ENCODE measurements at regions not wholly inside any gene's neighbourhood (a gene's known extent, or its start where the extent isn't known, plus 50 kb on each side); places are given as distances from the start of the nearest gene placed in this dataset.
A peak's percentile ranks its signal among the peaks of the same experiment; 100 is the strongest.

DNA sequence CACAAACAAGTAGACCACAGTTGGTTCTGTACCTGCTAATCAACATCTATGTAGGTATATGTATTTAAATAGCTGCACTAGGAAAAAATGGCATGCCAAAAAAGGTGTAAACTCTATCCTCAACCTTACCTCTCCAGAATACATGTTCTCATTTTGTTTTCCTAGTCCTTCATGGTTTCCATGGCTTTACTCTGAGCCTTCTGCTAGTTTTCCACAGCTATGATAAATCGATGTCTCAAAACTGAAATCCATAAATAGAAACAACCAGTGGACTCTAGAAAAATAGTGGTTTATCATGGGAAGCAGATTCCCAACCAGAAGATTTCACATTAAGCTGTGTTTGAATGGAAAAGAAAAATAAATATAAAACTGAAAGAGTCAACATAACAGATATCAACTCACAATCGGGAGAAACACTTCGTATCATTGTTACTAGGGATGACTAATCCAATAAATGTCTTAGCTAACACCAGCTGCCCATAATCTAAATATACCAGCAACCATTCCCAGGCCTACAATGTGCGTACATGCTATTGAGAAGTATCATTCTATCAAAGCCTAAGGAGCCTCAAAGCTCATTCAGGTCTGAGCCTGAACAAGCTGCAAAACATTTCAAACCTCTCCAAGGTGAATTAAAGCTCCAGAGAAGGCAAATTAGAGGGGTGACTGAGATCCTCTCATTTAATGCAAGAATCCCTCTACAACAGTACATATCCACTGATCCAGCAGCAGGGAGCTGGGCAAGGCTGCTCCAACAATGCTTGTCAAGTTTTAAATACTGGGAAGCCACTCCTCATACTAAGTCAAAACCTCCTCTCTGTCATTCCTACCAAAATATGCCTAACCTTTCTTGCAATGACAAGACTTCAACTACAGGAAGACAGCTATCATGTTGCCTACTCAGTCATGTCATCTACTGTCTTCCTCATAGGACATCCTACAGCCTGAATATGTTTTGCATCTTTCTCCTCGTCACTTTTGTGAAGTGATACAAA lies 90.2 kb downstream of the KCTD12 start:
- no peak for DNase-seq (ENCODE audit: low read depth, low spot score)

DNA sequence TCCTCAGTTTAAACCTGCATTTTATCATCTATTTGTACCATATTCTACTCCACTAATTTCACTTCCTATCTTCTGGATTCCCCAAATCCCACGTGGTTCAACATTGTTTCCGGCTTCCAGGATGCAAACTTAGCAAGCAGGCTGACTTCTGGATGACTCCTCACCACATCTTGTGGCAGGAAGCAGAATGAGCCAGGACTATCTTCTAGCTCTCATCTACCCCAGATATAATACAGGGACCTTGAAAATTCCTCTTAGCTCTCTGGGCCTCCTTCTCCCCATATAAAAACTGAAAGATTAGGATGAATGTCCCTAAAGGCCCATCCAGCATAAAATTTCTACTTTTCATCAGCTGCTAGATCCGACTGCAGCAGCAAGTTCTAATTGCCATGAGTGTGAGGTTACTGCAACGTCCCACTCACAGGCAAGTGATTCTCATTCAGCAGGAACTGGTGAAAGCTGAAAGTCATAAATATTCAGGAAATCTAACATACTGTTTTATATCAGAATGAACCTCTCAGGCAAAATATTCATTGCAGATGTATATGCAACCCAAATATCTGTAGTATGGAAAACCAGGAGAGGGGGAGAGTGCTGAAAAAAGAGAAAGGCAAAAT lies 93.4 kb downstream of the KCTD12 start:
- DNase-seq (ENCODE audit: low read depth, low spot score), result no peak

DNA sequence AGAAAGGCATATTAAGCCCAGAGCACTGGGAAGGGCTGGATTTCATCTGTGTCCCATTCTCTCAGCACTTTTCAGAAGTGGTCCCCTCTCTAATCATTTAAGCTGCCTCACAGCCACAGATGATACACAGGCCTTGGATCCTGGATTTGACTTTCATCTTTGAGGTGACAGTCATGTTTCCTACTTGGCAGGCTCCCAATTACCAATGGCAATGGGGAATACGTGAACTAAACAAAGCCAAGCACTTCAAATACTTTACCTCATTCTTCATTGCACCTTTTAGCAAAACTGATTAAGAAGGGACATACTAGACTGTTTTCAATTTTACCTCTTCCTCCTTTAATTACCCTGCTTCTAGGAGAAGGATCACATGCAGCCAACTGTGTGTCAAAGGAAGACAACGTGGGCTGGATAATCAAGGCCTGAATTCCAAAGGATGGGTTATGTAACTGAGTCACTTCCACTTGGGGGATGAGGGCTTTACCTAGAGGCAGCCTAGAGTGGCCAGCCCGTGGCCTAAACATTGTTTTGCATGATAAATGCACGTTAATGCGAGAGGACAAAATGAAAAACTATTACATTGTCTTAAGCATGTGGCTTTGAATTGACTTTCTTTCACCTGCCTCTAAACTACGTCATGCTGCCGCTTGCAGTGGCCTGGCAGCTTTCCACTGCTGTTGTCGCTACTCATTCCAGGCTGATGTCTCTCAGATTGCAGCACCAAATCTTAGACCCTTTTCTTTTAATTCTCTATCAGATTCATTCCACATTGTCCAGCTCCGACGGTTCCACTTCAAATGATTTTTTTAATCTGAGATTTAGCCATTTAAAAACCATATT lies 95.0 kb downstream of the KCTD12 start:
- DNase-seq (ENCODE audit: low read depth, low spot score), result no peak

DNA sequence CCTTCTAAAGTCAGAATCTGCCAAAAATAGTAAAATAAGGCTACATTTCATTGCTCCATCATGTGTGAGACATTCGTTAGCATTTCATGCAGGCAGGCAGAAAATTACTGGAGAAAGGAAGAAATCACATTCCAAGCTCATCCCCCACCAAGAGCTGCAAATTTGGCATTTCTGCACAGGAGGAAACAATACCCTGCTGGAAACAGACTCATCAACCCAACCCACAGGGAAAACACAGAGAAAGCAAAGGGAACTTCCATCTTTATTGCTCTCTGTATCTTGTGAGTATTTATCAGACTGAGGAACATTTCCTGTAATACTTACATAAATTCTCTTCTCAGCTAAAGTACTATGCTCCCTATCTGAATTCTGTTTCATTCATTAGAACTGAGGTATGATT lies 95.7 kb downstream of the KCTD12 start:
- no peak for DNase-seq (ENCODE audit: low read depth, low spot score)

DNA sequence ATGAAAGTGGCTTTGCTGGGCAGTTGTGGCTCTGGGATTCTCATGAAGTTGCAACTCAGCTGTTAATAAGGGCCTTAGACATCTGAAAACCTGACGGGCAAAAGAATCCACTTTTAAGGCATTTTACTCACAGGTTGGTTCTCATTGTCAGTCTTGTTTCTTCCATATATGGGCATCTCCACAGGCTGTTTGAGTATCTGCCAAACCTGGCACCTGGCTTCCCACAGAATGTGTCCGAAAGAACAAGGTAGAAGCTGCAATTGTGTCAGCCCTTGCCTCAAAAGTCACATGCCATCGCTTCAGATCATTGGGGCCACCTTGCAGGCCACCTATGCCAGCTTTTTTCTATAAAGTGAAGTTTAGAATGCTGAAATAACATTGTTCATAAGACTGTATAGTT lies 102.4 kb downstream of the KCTD12 start:
- DNase-seq (ENCODE audit: low read depth, low spot score), result no peak

DNA sequence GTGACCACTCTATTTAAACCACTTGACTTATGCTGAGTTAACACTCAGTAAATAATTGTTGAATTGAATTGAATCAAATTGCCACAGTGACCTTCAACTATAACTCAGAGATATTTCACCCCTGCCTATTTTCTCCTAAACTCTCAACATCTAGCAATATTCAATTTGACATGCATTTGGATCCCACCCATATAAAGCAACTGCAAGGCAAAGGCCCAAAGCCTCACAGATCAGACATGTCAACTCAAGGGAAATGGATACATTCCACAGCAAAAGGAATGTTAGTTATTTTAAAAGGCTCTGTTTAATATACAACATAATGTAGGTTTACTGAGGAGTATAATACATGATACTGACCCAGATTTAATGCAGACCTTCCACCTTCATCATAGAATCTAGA lies 107.4 kb downstream of the KCTD12 start:
- no peak for DNase-seq (ENCODE audit: low read depth, low spot score)

DNA sequence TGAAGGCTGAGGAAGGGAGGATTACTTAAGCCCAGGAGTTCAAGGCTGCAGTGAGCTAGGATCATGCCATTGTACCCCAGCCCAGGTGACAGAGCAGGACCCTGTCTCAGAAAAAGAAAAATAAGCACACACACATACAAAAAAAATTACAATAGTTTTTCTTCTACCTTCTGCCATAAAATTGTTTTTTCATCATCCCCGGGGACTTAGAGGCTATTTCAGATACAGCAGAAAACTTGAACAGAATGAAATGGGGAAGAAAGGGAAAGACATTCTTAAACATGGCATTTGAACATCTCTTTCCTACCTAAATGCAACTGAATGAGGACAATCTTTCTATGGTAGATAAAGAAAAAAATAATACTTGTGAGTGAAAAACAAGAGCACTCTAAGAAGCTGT lies 109.1 kb downstream of the KCTD12 start:
- no peak for DNase-seq (ENCODE audit: low read depth, low spot score)

DNA sequence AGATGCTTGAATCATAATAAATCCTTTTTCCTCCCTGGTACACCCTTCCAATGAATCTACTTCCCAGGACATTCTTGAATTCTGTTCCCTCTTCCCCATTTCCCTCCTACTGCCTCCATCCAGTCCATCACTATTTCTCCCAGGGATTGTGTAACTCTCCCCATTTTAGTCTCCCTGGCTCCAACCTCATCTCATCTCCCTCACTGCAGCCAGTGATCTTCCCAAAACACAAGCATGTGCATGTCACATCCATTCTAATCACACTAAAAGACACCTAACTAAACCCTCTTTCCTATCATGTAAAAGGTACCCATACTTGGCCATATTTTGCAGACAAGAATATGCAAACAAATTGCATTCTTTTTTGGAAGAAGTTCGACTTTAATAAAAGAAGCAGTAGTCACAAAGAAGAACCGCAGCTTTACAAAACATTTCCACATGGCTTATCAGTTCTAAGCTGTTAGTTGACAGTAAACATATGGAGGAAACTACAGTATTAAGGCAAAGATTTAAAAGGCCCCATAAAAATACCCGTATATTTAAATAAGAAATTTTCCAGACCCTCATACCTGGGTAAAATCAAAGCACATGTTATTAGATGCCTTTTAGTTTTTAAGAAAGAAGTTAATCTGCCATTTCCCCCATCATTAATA lies 111.0 kb downstream of the KCTD12 start:
- no peak for DNase-seq (ENCODE audit: low read depth, low spot score)

DNA sequence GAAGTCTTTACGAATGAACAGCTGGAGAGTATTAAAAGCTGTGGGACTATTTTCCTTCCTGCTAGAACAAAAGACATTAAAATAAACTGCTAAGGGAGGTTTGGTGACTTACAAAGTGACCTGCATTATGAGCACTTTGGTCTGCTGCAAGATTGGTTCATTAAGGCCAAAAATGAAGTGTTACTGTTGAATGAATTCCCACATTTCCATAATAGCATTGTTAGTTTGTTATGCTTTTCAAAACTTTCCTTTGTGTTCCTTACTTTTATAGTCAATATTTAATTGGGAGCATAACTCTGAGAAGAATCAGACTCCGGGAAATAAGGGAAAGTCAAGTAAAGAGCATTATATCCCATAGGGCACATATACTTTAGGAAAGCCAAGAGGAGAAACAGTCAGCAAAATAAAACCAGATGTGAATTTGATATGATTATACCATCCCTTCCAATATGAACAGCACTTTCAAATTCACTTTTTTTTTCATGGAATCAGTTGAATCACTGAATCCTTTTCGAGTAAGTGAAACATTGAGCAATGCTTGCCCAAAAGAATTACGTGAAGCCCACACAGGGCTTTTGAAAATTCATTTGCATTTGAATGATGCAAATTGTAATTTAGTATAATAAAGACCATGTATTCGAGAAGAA lies 112.6 kb downstream of the KCTD12 start:
- DNase-seq (ENCODE audit: low read depth, low spot score), result no peak

DNA sequence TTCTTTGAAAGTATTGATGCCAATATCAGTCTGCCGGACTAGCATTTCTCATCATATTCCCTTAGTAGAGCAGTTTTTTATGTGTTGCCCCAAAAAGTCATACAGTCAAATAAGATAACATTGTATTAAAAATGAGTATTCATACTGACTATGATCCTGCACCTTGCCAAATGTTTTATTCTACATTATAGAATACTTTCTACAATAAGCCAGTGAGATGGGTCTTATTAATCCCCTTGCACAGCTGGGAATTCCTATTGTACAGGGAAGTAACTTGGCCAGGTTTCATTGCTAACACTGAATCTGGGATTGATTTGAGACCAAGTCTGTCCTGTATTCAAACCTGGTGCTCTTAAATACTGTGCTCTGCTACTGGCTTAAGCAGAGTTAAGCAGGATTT lies 114.0 kb downstream of the KCTD12 start:
- DNase-seq (ENCODE audit: low read depth, low spot score), result no peak

DNA sequence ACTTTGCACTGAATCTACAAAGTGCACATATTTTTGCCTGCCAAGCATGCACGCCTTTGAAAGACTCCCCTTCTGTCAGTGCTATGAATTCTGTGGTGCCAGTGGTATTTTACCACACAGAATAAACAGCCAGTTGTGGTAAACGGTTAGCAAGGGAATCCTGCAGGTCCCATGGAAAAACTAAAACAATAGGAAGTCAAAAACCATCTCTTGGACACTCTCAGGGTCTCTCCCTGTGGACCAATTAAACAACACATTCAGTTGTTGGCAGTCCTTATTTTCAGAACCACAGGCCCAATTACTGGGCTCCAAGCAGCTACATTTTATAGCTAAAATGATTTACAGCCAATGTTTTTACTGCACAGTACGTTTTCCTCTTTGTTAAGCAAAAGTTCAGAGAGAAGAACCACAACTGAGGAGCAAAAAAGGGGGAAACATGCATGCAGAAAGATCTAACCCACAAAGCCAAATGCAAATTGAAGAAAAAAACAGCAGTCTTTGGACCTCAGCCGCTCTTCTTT lies 116.9 kb downstream of the KCTD12 start:
- no peak for DNase-seq (ENCODE audit: low read depth, low spot score)

DNA sequence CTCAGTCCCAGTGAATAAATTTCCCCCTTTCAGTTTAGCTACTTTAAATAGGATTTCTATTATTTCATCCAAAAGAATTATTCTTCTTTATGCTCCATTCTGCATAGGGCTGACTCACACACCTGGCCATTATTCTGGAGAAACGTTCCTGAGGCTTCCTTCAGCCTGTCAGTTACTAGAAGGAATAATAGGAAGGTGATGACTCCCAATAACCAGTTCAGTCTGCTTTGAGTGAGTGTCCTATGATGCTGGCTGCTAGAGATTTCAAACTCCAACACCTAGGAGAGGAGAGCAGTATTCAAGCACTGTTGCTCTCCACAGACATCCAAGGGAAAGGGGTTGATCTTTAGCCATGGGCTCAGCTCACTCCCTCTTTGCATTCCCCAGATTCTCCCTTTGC lies 117.8 kb downstream of the KCTD12 start:
- DNase-seq (ENCODE audit: low read depth, low spot score), result no peak

DNA sequence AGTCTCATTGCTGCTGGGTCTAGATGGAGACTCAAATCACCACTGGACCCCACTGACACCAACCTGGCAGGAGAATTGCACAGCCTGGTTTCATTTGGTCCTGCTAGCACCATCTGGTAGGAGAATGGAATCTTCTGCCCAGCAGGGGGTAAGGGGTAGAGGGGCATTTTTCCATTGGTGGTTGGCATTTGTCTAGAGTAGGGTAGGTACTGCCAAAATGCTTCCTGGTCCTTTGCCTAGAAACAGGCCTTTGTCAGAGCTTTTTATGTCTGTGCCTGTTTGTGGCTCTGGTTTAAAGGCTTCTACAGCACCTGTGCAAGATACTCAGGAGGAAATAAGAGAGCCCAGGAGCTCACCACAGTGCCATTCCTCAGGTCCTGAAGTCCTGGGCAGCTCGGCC lies 121.3 kb downstream of the KCTD12 start:
- DNase-seq (ENCODE audit: low read depth, low spot score), result no peak

DNA sequence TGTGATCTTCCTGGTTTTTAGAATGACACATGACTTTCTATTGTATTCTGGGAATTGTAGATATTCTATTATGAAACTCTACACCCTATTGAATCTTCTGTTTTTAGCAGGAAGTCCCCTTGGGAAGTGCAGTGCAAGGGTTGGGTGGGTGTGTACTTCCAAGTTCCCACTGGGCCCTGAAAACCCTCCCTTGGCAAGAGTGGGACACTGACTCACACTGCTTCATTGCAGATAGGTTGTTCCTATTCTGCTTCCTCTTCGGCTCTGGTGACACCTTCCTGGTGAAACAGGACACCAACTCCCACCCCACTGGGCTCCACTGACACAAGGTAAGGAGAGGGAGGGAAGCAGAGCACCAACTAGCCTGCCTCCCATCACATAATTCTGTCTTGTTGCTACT lies 121.8 kb downstream of the KCTD12 start:
- DNase-seq (ENCODE audit: low read depth, low spot score), result peak; percentile 80

DNA sequence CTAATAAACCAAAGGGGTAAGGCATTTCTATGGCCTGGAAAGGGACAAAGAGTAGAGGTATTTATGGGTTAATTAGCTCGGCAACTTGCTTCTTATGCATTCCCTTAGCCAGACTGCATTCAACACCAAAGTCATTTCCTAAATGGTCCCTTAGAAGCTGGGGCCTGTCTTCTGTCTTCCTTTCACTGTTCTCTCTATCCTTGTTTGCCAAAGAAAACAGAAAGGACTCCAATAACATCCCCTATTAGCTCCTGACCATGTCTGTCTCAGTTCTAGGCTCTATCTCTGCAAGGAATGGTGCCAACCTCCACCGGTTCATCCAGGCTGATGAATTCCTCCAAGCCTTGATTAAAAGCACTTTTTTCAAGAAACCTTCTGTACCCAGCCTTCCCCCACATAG lies 123.5 kb downstream of the KCTD12 start:
- DNase-seq (ENCODE audit: low read depth, low spot score), result peak; percentile 35

DNA sequence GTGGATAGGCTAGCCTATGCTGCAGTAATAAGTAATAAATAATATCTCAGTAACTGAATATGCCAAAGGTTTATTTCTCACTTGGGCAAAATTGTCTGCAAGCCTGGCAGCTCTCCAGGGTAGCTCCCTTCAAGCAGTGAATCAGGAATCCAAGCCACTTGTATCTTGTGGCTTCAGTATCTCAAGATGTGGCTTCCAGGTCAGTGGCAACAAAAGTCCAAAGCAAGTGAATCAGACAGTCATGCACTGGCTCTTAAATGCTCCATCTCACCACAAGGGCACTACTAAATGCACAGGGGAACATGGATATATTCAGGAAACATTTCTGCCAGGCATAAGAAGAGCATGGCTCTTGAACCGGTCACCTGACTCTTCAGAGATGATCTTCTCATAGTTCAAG lies 126.3 kb downstream of the KCTD12 start:
- DNase-seq (ENCODE audit: low read depth, low spot score), result no peak

DNA sequence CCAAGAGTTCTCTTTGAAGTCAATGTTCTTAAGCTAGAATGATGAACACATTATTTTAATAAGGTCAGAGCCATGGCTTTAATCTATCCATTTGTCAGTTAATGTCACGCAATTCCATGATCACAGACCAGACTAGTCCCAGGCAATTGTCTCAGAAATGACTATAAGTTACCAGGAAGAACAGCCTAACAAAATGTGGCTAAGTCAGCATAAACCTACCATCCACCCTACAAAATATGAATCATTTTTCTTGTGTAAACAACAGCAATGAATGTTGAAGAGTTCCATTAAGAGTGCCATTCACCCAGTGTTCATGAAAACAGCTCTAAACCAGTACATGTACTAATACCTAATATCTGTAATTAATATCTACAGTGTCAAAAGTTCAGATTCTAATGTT lies 127.5 kb downstream of the KCTD12 start:
- no peak for DNase-seq (ENCODE audit: low read depth, low spot score)

DNA sequence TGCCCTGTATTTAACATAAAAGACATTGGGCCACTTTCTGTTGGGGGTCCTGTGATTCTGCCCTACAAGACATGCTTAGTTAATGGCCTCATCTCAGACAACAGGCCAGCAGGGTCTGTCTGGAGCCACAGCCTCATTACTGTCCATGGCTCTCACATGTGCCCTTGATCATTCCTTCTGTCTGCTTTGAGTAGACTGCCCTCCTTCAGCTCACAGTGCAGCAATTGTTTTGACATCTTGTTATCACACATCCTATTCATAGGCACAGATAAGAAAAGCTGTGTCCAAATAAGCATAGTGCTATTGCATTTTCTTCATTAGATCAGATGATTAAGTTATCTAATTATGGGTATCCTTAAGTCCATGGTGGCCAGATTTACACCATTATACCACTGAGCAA lies 127.9 kb downstream of the KCTD12 start:
- DNase-seq (ENCODE audit: low read depth, low spot score), result no peak

DNA sequence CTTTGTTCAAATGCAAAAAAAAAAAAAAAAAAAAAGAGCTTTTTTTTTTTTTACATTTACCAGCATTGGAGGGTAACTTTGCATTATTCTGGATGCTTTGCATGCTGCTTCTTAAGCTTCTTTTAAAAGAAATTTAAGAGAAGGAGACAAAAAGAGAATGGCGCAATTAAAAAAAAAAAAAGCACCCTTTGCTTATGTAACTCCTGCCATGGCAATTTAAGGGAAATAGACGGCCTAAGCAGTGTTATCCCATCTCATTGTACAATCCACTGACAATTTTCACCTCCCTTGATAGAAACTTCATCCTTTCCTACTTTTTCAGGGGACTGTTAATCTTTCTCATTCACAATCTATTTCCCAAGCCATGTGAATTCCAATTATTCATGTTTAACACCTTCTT lies 129.8 kb downstream of the KCTD12 start:
- DNase-seq (ENCODE audit: low read depth, low spot score), result no peak

DNA sequence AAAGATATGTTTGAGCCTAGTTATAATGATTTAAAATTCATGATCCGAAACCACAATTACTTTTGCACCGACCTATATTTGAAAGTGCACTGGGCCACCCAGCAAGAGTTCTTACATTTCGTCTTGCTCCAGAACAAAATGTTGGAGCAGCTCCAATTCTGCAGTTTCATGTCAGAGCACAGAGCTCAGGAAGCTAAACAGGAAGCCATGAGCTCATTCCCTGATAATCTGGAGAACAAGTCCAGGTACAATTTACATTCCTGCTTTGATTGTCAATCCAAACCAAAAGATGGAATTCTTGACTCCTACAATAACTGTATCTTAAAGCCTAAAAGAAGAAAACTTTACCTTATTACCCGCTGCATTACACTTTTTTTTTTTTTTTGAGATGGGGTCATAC lies 131.8 kb downstream of the KCTD12 start:
- peak; percentile 90 for DNase-seq (ENCODE audit: low read depth, low spot score)

DNA sequence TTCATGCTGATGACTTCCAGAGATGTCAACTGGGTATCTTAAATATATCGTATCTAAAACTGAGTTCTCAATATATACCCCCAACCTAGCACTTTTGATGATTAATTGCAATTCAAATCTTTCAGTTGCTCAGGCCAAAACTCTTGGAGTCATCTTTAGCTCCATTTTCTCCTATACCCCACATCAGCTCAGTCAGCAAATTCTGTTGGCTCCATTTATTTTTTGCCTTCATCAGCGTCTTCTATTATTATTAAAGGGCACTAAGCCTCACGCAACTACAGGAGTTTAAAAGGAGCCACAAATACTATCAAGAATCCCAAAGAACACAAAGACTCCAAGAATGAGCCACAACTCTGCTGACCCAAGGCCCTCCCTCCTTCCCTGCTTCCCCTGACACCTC lies 134.9 kb downstream of the KCTD12 start:
- no peak for DNase-seq (ENCODE audit: low read depth, low spot score)
